GM19455 (cell line): ENCODE measurements at regions not wholly inside any gene's neighbourhood (a gene's known extent, or its start where the extent isn't known, plus 50 kb on each side); places are given as distances from the start of the nearest gene placed in this dataset.

Source experiments
- ATAC-seq: cut with Tn5 transposase; IDR thresholded peaks from one replicate; pipeline ENCODE4 v1.9.1; 2021; ENCODE audit not compliant: unreplicated experiment

GRCh38 chr4:164377277-164377676 lies 376.7 kb upstream of the SMIM31 start:
- no peak for ATAC-seq

GRCh38 chr4:164378361-164378760 lies 375.6 kb upstream of the SMIM31 start:
- no peak for ATAC-seq

- ATAC-seq = no peak
Observed at GRCh38 chr4:164379694-164380093, 374.2 kb upstream of the SMIM31 start.

- no peak for ATAC-seq
Observed at GRCh38 chr4:164381859-164382258, 372.1 kb upstream of the SMIM31 start.

GRCh38 chr4:164383058-164383357 lies 370.9 kb upstream of the SMIM31 start:
- ATAC-seq = no peak

GRCh38 chr4:164383358-164384220 lies 370.3 kb upstream of the SMIM31 start:
- ATAC-seq = no peak

- ATAC-seq = no peak
Observed at GRCh38 chr4:164384416-164384815, 369.5 kb upstream of the SMIM31 start.

- ATAC-seq = no peak
Observed at GRCh38 chr4:164396439-164396838, 357.5 kb upstream of the SMIM31 start.

GRCh38 chr4:164402554-164402953 lies 351.4 kb upstream of the SMIM31 start:
- ATAC-seq = no peak

- no peak for ATAC-seq
Observed at GRCh38 chr4:164405774-164406173, 348.2 kb upstream of the SMIM31 start.

GRCh38 chr4:164408831-164409230 lies 345.1 kb upstream of the SMIM31 start:
- ATAC-seq = no peak

GRCh38 chr4:164410401-164410800 lies 343.5 kb upstream of the SMIM31 start:
- ATAC-seq = no peak

GRCh38 chr4:164412246-164412645 lies 341.7 kb upstream of the SMIM31 start:
- no peak for ATAC-seq

GRCh38 chr4:164413743-164414142 lies 340.2 kb upstream of the SMIM31 start:
- no peak for ATAC-seq

- no peak for ATAC-seq
Observed at GRCh38 chr4:164423819-164424218, 330.1 kb upstream of the SMIM31 start.

- ATAC-seq = no peak
Observed at GRCh38 chr4:164424846-164425245, 329.1 kb upstream of the SMIM31 start.

GRCh38 chr4:164428561-164428960 lies 325.4 kb upstream of the SMIM31 start:
- ATAC-seq = no peak

- no peak for ATAC-seq
Observed at GRCh38 chr4:164438321-164438720, 315.6 kb upstream of the SMIM31 start.

GRCh38 chr4:164439037-164439436 lies 314.9 kb upstream of the SMIM31 start:
- ATAC-seq = no peak

- no peak for ATAC-seq
Observed at GRCh38 chr4:164440199-164440598, 313.7 kb upstream of the SMIM31 start.

GRCh38 chr4:164441109-164441508 lies 312.8 kb upstream of the SMIM31 start:
- ATAC-seq = no peak

- ATAC-seq = no peak
Observed at GRCh38 chr4:164442180-164442579, 311.8 kb upstream of the SMIM31 start.

GRCh38 chr4:164446516-164446915 lies 307.4 kb upstream of the SMIM31 start:
- no peak for ATAC-seq
